Activated CD8-positive, alpha-beta T cell treated with anti-CD3 and anti-CD28 coated beads for 36 hours (primary cell): ENCODE measurements at regions not wholly inside any gene's neighbourhood (a gene's known extent, or its start where the extent isn't known, plus 50 kb on each side); places are given as distances from the start of the nearest gene placed in this dataset.

ENCODE experiments used
- ATAC-seq: fragments of 200-7000 bp; cut with Tn5 transposase; one replicate; pipeline ENCODE4 v1.10.0; 2021; ENCODE audit warnings: mild to moderate bottlenecking, moderate library complexity
- CTCF ChIA-PET: fragments of 350-600 bp; sonication (Branson Sonifier 250); formaldehyde crosslinking; loops from one replicate; lab custom pipeline; 2021; ENCODE audit warnings: antibody characterized with exemption; lab: Charles Lee
- POLR2A ChIA-PET: fragments of 350-600 bp; sonication (Branson Sonifier 250); formaldehyde crosslinking; loops from one replicate; lab custom pipeline; 2021; ENCODE audit warnings: antibody characterized with exemption; lab: Charles Lee
- DNase-seq: peaks from one replicate; pipeline ENCODE4 v3.0.0-alpha.2; 2020
- H3K27ac Mint-ChIP-seq: one replicate; pipeline ENCODE4 v1.8.0; 2021; ENCODE audit warnings: mild to moderate bottlenecking, mixed read lengths
- H3K27me3 Mint-ChIP-seq: one replicate; pipeline ENCODE4 v1.8.0; 2021; ENCODE audit warnings: mixed read lengths
- H3K36me3 Mint-ChIP-seq: one replicate; pipeline ENCODE4 v1.8.0; 2021; ENCODE audit warnings: low read depth, mixed read lengths
- H3K4me1 Mint-ChIP-seq: one replicate; pipeline ENCODE4 v1.8.0; 2021; ENCODE audit warnings: low read depth, mixed read lengths
- H3K4me3 Mint-ChIP-seq: one replicate; pipeline ENCODE4 v1.8.0; 2021; ENCODE audit warnings: mild to moderate bottlenecking, moderate library complexity, mixed read lengths
- H3K9me3 Mint-ChIP-seq: one replicate; pipeline ENCODE4 v1.8.0; 2021; ENCODE audit warnings: mixed read lengths
- CTCF ChIP-seq: fragments of 200-600 bp; IDR thresholded peaks from one replicate; pipeline ENCODE4 v1.8.0; 2022; ENCODE audit warnings: antibody characterized with exemption, mild to moderate bottlenecking
- intact Hi-C: fragments of 100-400 bp; cut with micrococcal nuclease; formaldehyde crosslinking; loops from one replicate; pipeline ENCODE4 v1.10.0; 2022

GRCh38 chr10:111993321-111993720 lies 190.2 kb downstream of the GPAM start:
- ChIA-PET CTCF (no interaction called here), POLR2A (no interaction called here)
- no peak for TF ChIP-seq CTCF
- Mint-ChIP-seq H3K9me3 (no peaks in the 10 kb centered on the region), H3K4me3 (no peak overlapping the region), H3K36me3 (no peaks in the 10 kb centered on the region), H3K27ac (no peak overlapping the region), H3K4me1 (no peaks in the 10 kb centered on the region), H3K27me3 (peaks cover 5% of the 10 kb centered on the region)
- intact Hi-C loops: no loop called here
- ATAC-seq (no peak), DNase-seq (no peak)

- CTCF ChIA-PET: interaction anchor here (1.3 kb wide), 1 partner anchor 143 kb away, joined by 4 read pairs; no protein-coding TSS in a partner anchor
- H3K4me1 Mint-ChIP-seq: no peaks in the 10 kb centered on the region
- ATAC-seq: no peak
These were observed 189.6 kb downstream of the GPAM start for GRCh38 chr10:111993872-111994426.

GRCh38 chr10:111996103-111996502 lies 187.5 kb downstream of the GPAM start:
- POLR2A ChIA-PET: no interaction called here

More at GRCh38 chr10:111993872-111994426, 189.6 kb downstream of the GPAM start:
- Mint-ChIP-seq H3K4me3 (no peak overlapping the region), H3K27me3 (peaks cover 8% of the 10 kb centered on the region), H3K36me3 (no peaks in the 10 kb centered on the region), H3K9me3 (no peaks in the 10 kb centered on the region), H3K27ac (no peak overlapping the region)
- DNase-seq: no peak
- no peak for TF ChIP-seq CTCF
- POLR2A ChIA-PET: no interaction called here
- intact Hi-C loops: no loop called here

GRCh38 chr10:111998728-111999127 lies 184.8 kb downstream of the GPAM start:
- no peak overlapping the region for H3K27ac Mint-ChIP-seq
- H3K36me3 Mint-ChIP-seq: no peaks in the 10 kb centered on the region
- CTCF ChIA-PET: no interaction called here
- POLR2A ChIA-PET: no interaction called here
- H3K4me1 Mint-ChIP-seq: no peaks in the 10 kb centered on the region
- no peaks in the 10 kb centered on the region for H3K9me3 Mint-ChIP-seq
- TF ChIP-seq CTCF: no peak
- DNase-seq (no peak), ATAC-seq (no peak)
- intact Hi-C loops: no loop called here
- H3K27me3 Mint-ChIP-seq: peaks cover 7% of the 10 kb centered on the region
- no peak overlapping the region for H3K4me3 Mint-ChIP-seq

More at GRCh38 chr10:111996103-111996502, 187.5 kb downstream of the GPAM start:
- Mint-ChIP-seq H3K36me3 (no peaks in the 10 kb centered on the region), H3K4me3 (no peak overlapping the region), H3K27me3 (peaks cover 7% of the 10 kb centered on the region), H3K4me1 (no peaks in the 10 kb centered on the region), H3K27ac (no peak overlapping the region), H3K9me3 (no peaks in the 10 kb centered on the region)
- ATAC-seq (no peak), DNase-seq (no peak)
- TF ChIP-seq CTCF: no peak
- CTCF ChIA-PET: interaction anchor here (1.4 kb wide), 1 partner anchor 86 kb away, joined by 3 read pairs; no protein-coding TSS in a partner anchor
- intact Hi-C loops: no loop called here

GRCh38 chr10:111999205-111999914 lies 184.2 kb downstream of the GPAM start:
- no peaks in the 10 kb centered on the region for H3K9me3 Mint-ChIP-seq
- no peak for DNase-seq
- no peak overlapping the region for H3K4me3 Mint-ChIP-seq
- CTCF ChIA-PET: no interaction called here
- H3K36me3 Mint-ChIP-seq: no peaks in the 10 kb centered on the region
- POLR2A ChIA-PET: no interaction called here
- peaks cover 7% of the 10 kb centered on the region for H3K27me3 Mint-ChIP-seq
- ATAC-seq: no peak
- intact Hi-C loops: no loop called here
- no peak overlapping the region for H3K27ac Mint-ChIP-seq
- no peak for TF ChIP-seq CTCF
- no peaks in the 10 kb centered on the region for H3K4me1 Mint-ChIP-seq
